GM23338 (cell line): ENCODE measurements at regions not wholly inside any gene's neighbourhood (a gene's known extent, or its start where the extent isn't known, plus 50 kb on each side); places are given as distances from the start of the nearest gene placed in this dataset.

Experiments used
- ATAC-seq: fragments of 200-7000 bp; cut with Tn5 transposase; 3 replicates; pipeline ENCODE4 v1.9.1; 2020
- DNase-seq: peaks from one replicate; pipeline ENCODE4 v3.0.0-alpha.2; 2015; ENCODE audit warnings: low spot score
- H2AFZ ChIP-seq: fragments of 200-600 bp; sonication (generic); 2 replicates; pipeline ENCODE4 v1.8.0; 2016; ENCODE audit warnings: antibody characterized with exemption, mild to moderate bottlenecking, moderate library complexity
- H3F3A ChIP-seq: fragments of 200-600 bp; sonication (generic); replicated peaks from 2 replicates; pipeline ENCODE4 v1.8.0; 2017; ENCODE audit warnings: antibody characterized with exemption, mixed run types, low read depth
- H3K27ac ChIP-seq: fragments of 200-600 bp; sonication (generic); 2 replicates; pipeline ENCODE4 v1.6.1; 2016; ENCODE audit warnings: low read depth
- H3K27me3 ChIP-seq: fragments of 200-600 bp; sonication (generic); 2 replicates; pipeline ENCODE4 v1.8.0; 2016; ENCODE audit warnings: mild to moderate bottlenecking, mixed run types, moderate library complexity; ENCODE audit not compliant: insufficient read depth
- H3K36me3 ChIP-seq: fragments of 200-600 bp; sonication (generic); 2 replicates; pipeline ENCODE4 v1.8.0; 2016; ENCODE audit warnings: mild to moderate bottlenecking; ENCODE audit not compliant: insufficient read depth
- H3K4me1 ChIP-seq: fragments of 200-600 bp; sonication (generic); 2 replicates; pipeline ENCODE4 v1.8.0; 2016; ENCODE audit warnings: mild to moderate bottlenecking, moderate library complexity; ENCODE audit not compliant: insufficient read depth
- H3K4me2 ChIP-seq: fragments of 200-600 bp; sonication (generic); 2 replicates; pipeline ENCODE4 v1.7.1; 2017; ENCODE audit warnings: mixed run types
- H3K4me3 ChIP-seq: fragments of 200-600 bp; sonication (generic); 2 replicates; pipeline ENCODE4 v1.6.1; 2016; ENCODE audit warnings: mixed run types
- H3K79me2 ChIP-seq: fragments of 200-600 bp; sonication (generic); replicated peaks from 2 replicates; pipeline ENCODE4 v1.8.0; 2017; ENCODE audit warnings: mild to moderate bottlenecking; ENCODE audit not compliant: insufficient read depth
- H3K9me2 ChIP-seq: fragments of 200-600 bp; sonication (generic); 2 replicates; pipeline ENCODE4 v1.8.0; 2017; ENCODE audit not compliant: insufficient read depth
- H4K20me1 ChIP-seq: fragments of 200-600 bp; sonication (generic); replicated peaks from 2 replicates; pipeline ENCODE4 v1.8.0; 2017; ENCODE audit warnings: mild to moderate bottlenecking; ENCODE audit not compliant: insufficient read depth
- H3K27ac Mint-ChIP-seq: 2 replicates; pipeline ENCODE4 v1.8.0; 2020; ENCODE audit warnings: inconsistent platforms, mild to moderate bottlenecking, moderate library complexity, mixed read lengths
- H3K27me3 Mint-ChIP-seq: 3 replicates; pipeline ENCODE4 v1.8.0; 2022; ENCODE audit warnings: low read depth, mild to moderate bottlenecking, moderate library complexity, mixed read lengths, inconsistent platforms; ENCODE audit not compliant: insufficient read depth, poor library complexity
- H3K36me3 Mint-ChIP-seq: 3 replicates; pipeline ENCODE4 v1.8.0; 2021; ENCODE audit warnings: low read depth, mild to moderate bottlenecking, inconsistent platforms, moderate library complexity, mixed read lengths
- H3K4me1 Mint-ChIP-seq: 3 replicates; pipeline ENCODE4 v1.8.0; 2020; ENCODE audit warnings: mild to moderate bottlenecking, inconsistent platforms, mixed read lengths
- H3K4me3 Mint-ChIP-seq: 3 replicates; pipeline ENCODE4 v1.8.0; 2021; ENCODE audit warnings: moderate library complexity, mild to moderate bottlenecking, inconsistent platforms, mixed read lengths
- H3K9me3 Mint-ChIP-seq: 3 replicates; pipeline ENCODE4 v1.8.0; 2020; ENCODE audit warnings: moderate library complexity, mild to moderate bottlenecking, inconsistent platforms, mixed read lengths
- CREB1 ChIP-seq: fragments of 250-450 bp; sonication (Bioruptor Pico); IDR thresholded peaks from 2 replicates; pipeline ENCODE4 v1.5.0; 2020; ENCODE audit warnings: low read depth, mild to moderate bottlenecking, moderate library complexity
- ETS1 ChIP-seq: IDR thresholded peaks from 2 replicates; pipeline ENCODE4 v1.6.1; 2016; ENCODE audit warnings: antibody characterized with exemption
- EZH2phosphoT487 ChIP-seq: fragments of 200-600 bp; sonication (generic); IDR thresholded peaks from one replicate; pipeline ENCODE4 v1.8.1; 2018; ENCODE audit warnings: antibody characterized with exemption; ENCODE audit not compliant: unreplicated experiment
- ZNF114 ChIP-seq: fragments of 250-450 bp; sonication (Bioruptor Pico); IDR thresholded peaks from 2 replicates; pipeline ENCODE4 v1.5.0; 2020; ENCODE audit warnings: mild to moderate bottlenecking, moderate library complexity
- ZNF331 ChIP-seq: fragments of 250-450 bp; sonication (Bioruptor Pico); IDR thresholded peaks from 2 replicates; pipeline ENCODE4 v1.5.0; 2020; ENCODE audit warnings: low read depth, mild to moderate bottlenecking, moderate library complexity
- TF ChIP-seq, protein P1 (sequence below): fragments of 250-450 bp; sonication (Bioruptor Pico); IDR thresholded peaks from 2 replicates; pipeline ENCODE4 v1.5.0; 2020; ENCODE audit warnings: mild to moderate bottlenecking, moderate library complexity

GRCh38 chr7:42766782-42767423 lies 145.0 kb downstream of the C7orf25 start (continued):
- TF ChIP-seq ZNF331 (CRISPR knock-in tag) (no peak), CREB1 (no peak), ETS1 (no peak), EZH2phosphoT487 (no peak)

DNA sequence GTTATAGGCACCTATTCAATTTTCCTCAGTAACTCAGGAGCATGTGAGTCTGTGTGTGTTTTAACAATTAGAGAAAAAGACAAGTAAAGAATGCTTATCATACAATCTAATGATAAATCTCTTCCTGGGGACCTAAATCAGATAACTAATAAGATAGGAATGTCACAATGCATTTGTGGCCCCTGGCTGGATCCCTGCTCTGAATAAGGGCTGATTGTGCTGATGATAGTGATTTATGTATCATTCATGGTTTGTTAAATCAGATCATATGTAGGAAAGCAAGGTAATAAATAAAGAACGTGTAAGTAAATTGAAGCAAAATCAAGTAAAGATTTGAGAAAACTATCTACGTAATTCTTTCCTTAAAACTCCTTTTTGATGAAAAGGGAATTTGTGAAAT lies 145.9 kb downstream of the C7orf25 start:
- Mint-ChIP-seq H3K9me3 (no peaks in the 10 kb centered on the region), H3K4me3 (no peak overlapping the region), H3K27ac (no peak overlapping the region), H3K27me3 (no peaks in the 10 kb centered on the region), H3K4me1 (no peaks in the 10 kb centered on the region), H3K36me3 (no peaks in the 10 kb centered on the region)
- no peak for ATAC-seq
- no peaks in the 10 kb centered on the region for H3K4me1 ChIP-seq
- H3K27ac ChIP-seq: no peak overlapping the region
- no peak overlapping the region for H3K4me3 ChIP-seq
- TF ChIP-seq CREB1: no peak
- no peak for TF ChIP-seq ETS1
- no peak for TF ChIP-seq EZH2phosphoT487
- H3K36me3 ChIP-seq: no peaks in the 10 kb centered on the region
- no peak overlapping the region for H2AFZ ChIP-seq
- H3K27me3 ChIP-seq: no peaks in the 10 kb centered on the region
- DNase-seq: no peak
- no peaks in the 10 kb centered on the region for H4K20me1 ChIP-seq
- peaks cover 17% of the 10 kb centered on the region for H3K9me2 ChIP-seq
- no peak overlapping the region for H3K4me2 ChIP-seq
- no peaks in the 10 kb centered on the region for H3F3A ChIP-seq
- no peaks in the 10 kb centered on the region for H3K79me2 ChIP-seq

DNA sequence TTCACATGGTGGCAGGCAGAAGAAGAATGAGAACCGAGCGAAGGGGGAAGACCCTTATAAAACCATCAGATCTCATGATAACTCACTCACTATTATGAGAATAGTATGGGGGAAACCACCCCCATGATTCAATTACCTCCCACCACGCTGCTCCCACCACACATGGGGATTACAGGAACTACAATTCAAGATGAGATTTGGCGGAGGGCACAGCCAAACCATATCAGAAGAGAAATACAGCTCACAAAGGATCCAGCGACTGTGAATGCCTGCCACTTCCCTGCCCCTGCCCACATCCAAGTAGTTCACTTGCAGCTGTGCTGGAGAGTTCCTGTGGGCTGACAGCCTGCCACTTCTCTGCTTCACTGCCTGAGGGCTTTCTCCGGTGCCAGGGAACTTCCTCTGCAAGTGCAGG lies 148.7 kb downstream of the C7orf25 start:
- Mint-ChIP-seq H3K4me1 (no peaks in the 10 kb centered on the region), H3K9me3 (peaks cover 4% of the 10 kb centered on the region; the same call in 1 of the 3 replicates), H3K4me3 (no peak overlapping the region), H3K36me3 (no peaks in the 10 kb centered on the region), H3K27me3 (no peaks in the 10 kb centered on the region), H3K27ac (no peak overlapping the region)
- no peaks in the 10 kb centered on the region for H4K20me1 ChIP-seq
- H3K27ac ChIP-seq: no peak overlapping the region
- DNase-seq: no peak
- H3K4me2 ChIP-seq: no peak overlapping the region
- no peaks in the 10 kb centered on the region for H3K4me1 ChIP-seq
- H3F3A ChIP-seq: no peaks in the 10 kb centered on the region
- H2AFZ ChIP-seq: 0 out of 2 replicates have a peak overlapping the region, but pooled peaks have one; percentile 59
- H3K79me2 ChIP-seq: no peaks in the 10 kb centered on the region
- ATAC-seq: no peak
- H3K27me3 ChIP-seq: no peaks in the 10 kb centered on the region
- no peaks in the 10 kb centered on the region for H3K36me3 ChIP-seq
- H3K4me3 ChIP-seq: no peak overlapping the region
- no peak for TF ChIP-seq ZNF331 (CRISPR knock-in tag)
- peaks cover 1% of the 10 kb centered on the region; the same call in 1 of the 2 replicates for H3K9me2 ChIP-seq

DNA sequence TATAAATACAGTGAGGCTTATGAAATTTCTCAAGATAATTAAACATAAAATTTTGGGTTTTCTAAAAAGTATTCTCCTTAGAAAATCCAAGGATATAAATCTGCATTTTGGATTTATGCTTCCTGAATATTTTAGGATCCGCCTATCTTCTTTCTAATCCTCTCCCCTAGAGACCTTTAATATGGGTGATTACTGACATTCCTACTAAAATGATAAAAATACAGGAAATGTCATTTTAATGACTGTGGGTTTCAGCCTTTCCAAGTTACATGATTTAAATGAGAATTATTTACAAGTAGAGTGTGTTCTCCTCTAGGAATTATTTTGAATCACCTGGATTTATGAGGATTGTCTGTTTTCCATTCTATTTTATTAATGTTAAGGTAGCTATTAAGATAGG lies 150.4 kb downstream of the C7orf25 start:
- no peak overlapping the region for H3K27ac ChIP-seq
- Mint-ChIP-seq H3K36me3 (no peaks in the 10 kb centered on the region), H3K9me3 (peaks cover 4% of the 10 kb centered on the region; the same call in 1 of the 3 replicates)
- TF ChIP-seq ZNF114 (CRISPR knock-in tag): no peak
- TF ChIP-seq, protein P1, sequence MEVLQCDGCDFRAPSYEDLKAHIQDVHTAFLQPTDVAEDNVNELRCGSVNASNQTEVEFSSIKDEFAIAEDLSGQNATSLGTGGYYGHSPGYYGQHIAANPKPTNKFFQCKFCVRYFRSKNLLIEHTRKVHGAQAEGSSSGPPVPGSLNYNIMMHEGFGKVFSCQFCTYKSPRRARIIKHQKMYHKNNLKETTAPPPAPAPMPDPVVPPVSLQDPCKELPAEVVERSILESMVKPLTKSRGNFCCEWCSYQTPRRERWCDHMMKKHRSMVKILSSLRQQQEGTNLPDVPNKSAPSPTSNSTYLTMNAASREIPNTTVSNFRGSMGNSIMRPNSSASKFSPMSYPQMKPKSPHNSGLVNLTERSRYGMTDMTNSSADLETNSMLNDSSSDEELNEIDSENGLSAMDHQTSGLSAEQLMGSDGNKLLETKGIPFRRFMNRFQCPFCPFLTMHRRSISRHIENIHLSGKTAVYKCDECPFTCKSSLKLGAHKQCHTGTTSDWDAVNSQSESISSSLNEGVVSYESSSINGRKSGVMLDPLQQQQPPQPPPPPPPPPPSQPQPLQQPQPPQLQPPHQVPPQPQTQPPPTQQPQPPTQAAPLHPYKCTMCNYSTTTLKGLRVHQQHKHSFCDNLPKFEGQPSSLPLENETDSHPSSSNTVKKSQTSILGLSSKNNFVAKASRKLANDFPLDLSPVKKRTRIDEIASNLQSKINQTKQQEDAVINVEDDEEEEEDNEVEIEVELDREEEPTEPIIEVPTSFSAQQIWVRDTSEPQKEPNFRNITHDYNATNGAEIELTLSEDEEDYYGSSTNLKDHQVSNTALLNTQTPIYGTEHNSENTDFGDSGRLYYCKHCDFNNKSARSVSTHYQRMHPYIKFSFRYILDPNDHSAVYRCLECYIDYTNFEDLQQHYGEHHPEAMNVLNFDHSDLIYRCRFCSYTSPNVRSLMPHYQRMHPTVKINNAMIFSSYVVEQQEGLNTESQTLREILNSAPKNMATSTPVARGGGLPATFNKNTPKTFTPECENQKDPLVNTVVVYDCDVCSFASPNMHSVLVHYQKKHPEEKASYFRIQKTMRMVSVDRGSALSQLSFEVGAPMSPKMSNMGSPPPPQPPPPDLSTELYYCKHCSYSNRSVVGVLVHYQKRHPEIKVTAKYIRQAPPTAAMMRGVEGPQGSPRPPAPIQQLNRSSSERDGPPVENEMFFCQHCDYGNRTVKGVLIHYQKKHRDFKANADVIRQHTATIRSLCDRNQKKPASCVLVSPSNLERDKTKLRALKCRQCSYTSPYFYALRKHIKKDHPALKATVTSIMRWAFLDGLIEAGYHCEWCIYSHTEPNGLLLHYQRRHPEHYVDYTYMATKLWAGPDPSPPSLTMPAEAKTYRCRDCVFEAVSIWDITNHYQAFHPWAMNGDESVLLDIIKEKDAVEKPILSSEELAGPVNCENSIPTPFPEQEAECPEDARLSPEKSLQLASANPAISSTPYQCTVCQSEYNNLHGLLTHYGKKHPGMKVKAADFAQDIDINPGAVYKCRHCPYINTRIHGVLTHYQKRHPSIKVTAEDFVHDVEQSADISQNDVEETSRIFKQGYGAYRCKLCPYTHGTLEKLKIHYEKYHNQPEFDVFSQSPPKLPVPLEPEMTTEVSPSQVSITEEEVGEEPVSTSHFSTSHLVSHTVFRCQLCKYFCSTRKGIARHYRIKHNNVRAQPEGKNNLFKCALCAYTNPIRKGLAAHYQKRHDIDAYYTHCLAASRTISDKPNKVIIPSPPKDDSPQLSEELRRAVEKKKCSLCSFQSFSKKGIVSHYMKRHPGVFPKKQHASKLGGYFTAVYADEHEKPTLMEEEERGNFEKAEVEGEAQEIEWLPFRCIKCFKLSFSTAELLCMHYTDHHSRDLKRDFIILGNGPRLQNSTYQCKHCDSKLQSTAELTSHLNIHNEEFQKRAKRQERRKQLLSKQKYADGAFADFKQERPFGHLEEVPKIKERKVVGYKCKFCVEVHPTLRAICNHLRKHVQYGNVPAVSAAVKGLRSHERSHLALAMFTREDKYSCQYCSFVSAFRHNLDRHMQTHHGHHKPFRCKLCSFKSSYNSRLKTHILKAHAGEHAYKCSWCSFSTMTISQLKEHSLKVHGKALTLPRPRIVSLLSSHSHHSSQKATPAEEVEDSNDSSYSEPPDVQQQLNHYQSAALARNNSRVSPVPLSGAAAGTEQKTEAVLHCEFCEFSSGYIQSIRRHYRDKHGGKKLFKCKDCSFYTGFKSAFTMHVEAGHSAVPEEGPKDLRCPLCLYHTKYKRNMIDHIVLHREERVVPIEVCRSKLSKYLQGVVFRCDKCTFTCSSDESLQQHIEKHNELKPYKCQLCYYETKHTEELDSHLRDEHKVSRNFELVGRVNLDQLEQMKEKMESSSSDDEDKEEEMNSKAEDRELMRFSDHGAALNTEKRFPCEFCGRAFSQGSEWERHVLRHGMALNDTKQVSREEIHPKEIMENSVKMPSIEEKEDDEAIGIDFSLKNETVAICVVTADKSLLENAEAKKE: no peak

More for the DNA sequence above, 150.4 kb downstream of the C7orf25 start:
- no peak overlapping the region for H3K27ac Mint-ChIP-seq
- H3K4me1 ChIP-seq: no peaks in the 10 kb centered on the region
- no peaks in the 10 kb centered on the region for H3K79me2 ChIP-seq
- H3K36me3 ChIP-seq: no peaks in the 10 kb centered on the region
- DNase-seq (no peak), ATAC-seq (no peak)
- no peak overlapping the region for H2AFZ ChIP-seq
- H3K27me3 ChIP-seq: no peaks in the 10 kb centered on the region
- no peak overlapping the region for H3K4me2 ChIP-seq
- H3F3A ChIP-seq: no peaks in the 10 kb centered on the region
- no peaks in the 10 kb centered on the region for H3K9me2 ChIP-seq
- H3K4me3 Mint-ChIP-seq: no peak overlapping the region
- no peaks in the 10 kb centered on the region for H3K4me1 Mint-ChIP-seq
- no peaks in the 10 kb centered on the region for H3K27me3 Mint-ChIP-seq
- H3K4me3 ChIP-seq: no peak overlapping the region
- no peaks in the 10 kb centered on the region for H4K20me1 ChIP-seq
